GM21515 (cell line): ENCODE measurements at regions not wholly inside any gene's neighbourhood (a gene's known extent, or its start where the extent isn't known, plus 50 kb on each side); places are given as distances from the start of the nearest gene placed in this dataset.
"Not testable (repeated sequence)": the region's sequence is repeated elsewhere in the genome, so short reads cannot be mapped to it uniquely, and the experiment has no call there.

ENCODE experiments used
- ATAC-seq: cut with Tn5 transposase; IDR thresholded peaks from one replicate; pipeline ENCODE4 v1.9.1; 2021; ENCODE audit not compliant: unreplicated experiment

- ATAC-seq, result no peak
Measured at GRCh38 chr10:33102071-33102470, 144.0 kb upstream of the ITGB1 start.

GRCh38 chr10:33101392-33101787 is 143.4 kb upstream of the ITGB1 start:
- ATAC-seq, result no peak

- no peak for ATAC-seq
Measured at GRCh38 chr10:33100781-33101391, 142.9 kb upstream of the ITGB1 start.

GRCh38 chr10:33099748-33100147 is 141.7 kb upstream of the ITGB1 start:
- no peak for ATAC-seq

GRCh38 chr10:33098951-33099663 is 141.1 kb upstream of the ITGB1 start:
- ATAC-seq, result no peak

GRCh38 chr10:33095867-33096815 is 138.1 kb upstream of the ITGB1 start:
- peak; percentile 80 for ATAC-seq

- ATAC-seq, result no peak
Measured at GRCh38 chr10:33094263-33095051, 136.4 kb upstream of the ITGB1 start.

- ATAC-seq, result no peak
Measured at GRCh38 chr10:33093362-33093761, 135.3 kb upstream of the ITGB1 start.

GRCh38 chr10:33092596-33092995 is 134.6 kb upstream of the ITGB1 start:
- no peak for ATAC-seq

GRCh38 chr10:33091201-33091600 is 133.2 kb upstream of the ITGB1 start:
- no peak for ATAC-seq

GRCh38 chr10:33088990-33089389 is 131.0 kb upstream of the ITGB1 start:
- ATAC-seq, result no peak

- no peak for ATAC-seq
Measured at GRCh38 chr10:33087922-33088321, 129.9 kb upstream of the ITGB1 start.

GRCh38 chr10:33087152-33087551 is 129.1 kb upstream of the ITGB1 start:
- ATAC-seq, result no peak

- no peak for ATAC-seq
Measured at GRCh38 chr10:33086100-33086499, 128.1 kb upstream of the ITGB1 start.

- no peak for ATAC-seq
Measured at GRCh38 chr10:33085313-33085833, 127.3 kb upstream of the ITGB1 start.

- ATAC-seq, result no peak
Measured at GRCh38 chr10:33084453-33084852, 126.4 kb upstream of the ITGB1 start.

- no peak for ATAC-seq
Measured at GRCh38 chr10:33082373-33082895, 124.4 kb upstream of the ITGB1 start.

- ATAC-seq, result not testable (repeated sequence)
Measured at GRCh38 chr10:33080467-33080866, 122.4 kb upstream of the ITGB1 start.

GRCh38 chr10:33074443-33074842 is 116.4 kb upstream of the ITGB1 start:
- no peak for ATAC-seq

- ATAC-seq, result no peak
Measured at GRCh38 chr10:33073641-33074415, 115.8 kb upstream of the ITGB1 start.
